BLaER1 (cell line): ENCODE measurements at regions not wholly inside any gene's neighbourhood (a gene's known extent, or its start where the extent isn't known, plus 50 kb on each side); places are given as distances from the start of the nearest gene placed in this dataset.

ENCODE experiments used
- H3K27ac ChIP-seq: shearing (Covaris generic); formaldehyde crosslinking; 2 replicates; pipeline ENCODE4 v1.8.1; 2022
- H3K27me3 ChIP-seq: shearing (Covaris generic); formaldehyde crosslinking; 2 replicates; pipeline ENCODE4 v1.8.1; 2022
- H3K36me3 ChIP-seq: shearing (Covaris generic); formaldehyde crosslinking; 2 replicates; pipeline ENCODE4 v1.8.1; 2022
- H3K4me1 ChIP-seq: shearing (Covaris generic); formaldehyde crosslinking; 2 replicates; pipeline ENCODE4 v1.8.1; 2022
- H3K4me2 ChIP-seq: shearing (Covaris generic); formaldehyde crosslinking; 2 replicates; pipeline ENCODE4 v1.8.1; 2022
- H3K4me3 ChIP-seq: shearing (Covaris generic); formaldehyde crosslinking; 2 replicates; pipeline ENCODE4 v1.8.1; 2022
- H3K9ac ChIP-seq: shearing (Covaris generic); formaldehyde crosslinking; 2 replicates; pipeline ENCODE4 v1.8.1; 2022
- H3K9me3 ChIP-seq: shearing (Covaris generic); formaldehyde crosslinking; 2 replicates; pipeline ENCODE4 v1.8.1; 2022
- H4K20me1 ChIP-seq: shearing (Covaris generic); formaldehyde crosslinking; 2 replicates; pipeline ENCODE4 v1.8.1; 2022
- Cebpa-rat ChIP-seq: shearing (Covaris generic); IDR thresholded peaks from 2 replicates; pipeline ENCODE4 v1.8.1; 2022

GRCh38 chr20:58084566-58084965 is 143.9 kb downstream of the ANKRD60 start:
- H3K27ac ChIP-seq, result no peak overlapping the region
- H3K4me3 ChIP-seq, result no peak overlapping the region
- no peak overlapping the region for H3K9ac ChIP-seq
- no peaks in the 10 kb centered on the region for H3K9me3 ChIP-seq
- no peak for TF ChIP-seq Cebpa-rat
- H3K4me1 ChIP-seq, result no peaks in the 10 kb centered on the region
- no peaks in the 10 kb centered on the region for H3K27me3 ChIP-seq
- H4K20me1 ChIP-seq, result no peaks in the 10 kb centered on the region
- H3K36me3 ChIP-seq, result no peaks in the 10 kb centered on the region
- H3K4me2 ChIP-seq, result no peak overlapping the region

- Histone ChIP-seq H3K4me2 (no peak overlapping the region), H3K9ac (no peak overlapping the region), H3K36me3 (no peaks in the 10 kb centered on the region), H4K20me1 (no peaks in the 10 kb centered on the region), H3K4me1 (no peaks in the 10 kb centered on the region), H3K9me3 (peaks cover 5% of the 10 kb centered on the region; the same call in 1 of the 2 replicates), H3K4me3 (no peak overlapping the region), H3K27me3 (no peaks in the 10 kb centered on the region), H3K27ac (no peak overlapping the region)
- no peak for TF ChIP-seq Cebpa-rat
Measured at GRCh38 chr20:58081846-58082245, 146.6 kb downstream of the ANKRD60 start.

- Histone ChIP-seq H3K4me1 (peaks cover 26% of the 10 kb centered on the region), H4K20me1 (no peaks in the 10 kb centered on the region), H3K27me3 (no peaks in the 10 kb centered on the region), H3K9ac (no peak overlapping the region), H3K36me3 (no peaks in the 10 kb centered on the region), H3K4me3 (no peak overlapping the region), H3K9me3 (peaks cover 5% of the 10 kb centered on the region; the same call in 1 of the 2 replicates), H3K27ac (no peak overlapping the region), H3K4me2 (no peak overlapping the region)
- TF ChIP-seq Cebpa-rat, result no peak
Measured at GRCh38 chr20:58078741-58079522, 149.5 kb downstream of the ANKRD60 start.

GRCh38 chr20:58077282-58077681 is 151.2 kb downstream of the ANKRD60 start:
- no peak for TF ChIP-seq Cebpa-rat
- peaks cover 5% of the 10 kb centered on the region; the same call in 1 of the 2 replicates for H3K9me3 ChIP-seq
- H3K9ac ChIP-seq, result no peak overlapping the region
- H3K4me2 ChIP-seq, result no peak overlapping the region
- no peaks in the 10 kb centered on the region for H4K20me1 ChIP-seq
- H3K27me3 ChIP-seq, result no peaks in the 10 kb centered on the region
- H3K36me3 ChIP-seq, result no peaks in the 10 kb centered on the region
- peaks cover 37% of the 10 kb centered on the region for H3K4me1 ChIP-seq
- no peak overlapping the region for H3K4me3 ChIP-seq
- H3K27ac ChIP-seq, result no peak overlapping the region

GRCh38 chr20:58076405-58076804 is 152.0 kb downstream of the ANKRD60 start:
- H4K20me1 ChIP-seq, result no peaks in the 10 kb centered on the region
- no peak overlapping the region for H3K4me3 ChIP-seq
- H3K9ac ChIP-seq, result no peak overlapping the region
- peak overlapping the region; percentile 78; the same call in 1 of the 2 replicates for H3K4me2 ChIP-seq
- H3K4me1 ChIP-seq, result peaks cover 37% of the 10 kb centered on the region
- H3K27me3 ChIP-seq, result no peaks in the 10 kb centered on the region
- H3K9me3 ChIP-seq, result peaks cover 5% of the 10 kb centered on the region; the same call in 1 of the 2 replicates
- no peak for TF ChIP-seq Cebpa-rat
- H3K27ac ChIP-seq, result no peak overlapping the region
- no peaks in the 10 kb centered on the region for H3K36me3 ChIP-seq

GRCh38 chr20:58075586-58076345 is 152.7 kb downstream of the ANKRD60 start:
- H3K4me3 ChIP-seq, result peak overlapping the region; percentile 38; the same call in 1 of the 2 replicates
- H3K27me3 ChIP-seq, result no peaks in the 10 kb centered on the region
- H3K36me3 ChIP-seq, result no peaks in the 10 kb centered on the region
- peak overlapping the region; percentile 78 for H3K4me2 ChIP-seq
- no peak for TF ChIP-seq Cebpa-rat
- H3K27ac ChIP-seq, result peak overlapping the region; percentile 77; the same call in 1 of the 2 replicates
- no peak overlapping the region for H3K9ac ChIP-seq
- H3K4me1 ChIP-seq, result peaks cover 37% of the 10 kb centered on the region
- H3K9me3 ChIP-seq, result peaks cover 5% of the 10 kb centered on the region; the same call in 1 of the 2 replicates
- H4K20me1 ChIP-seq, result no peaks in the 10 kb centered on the region

GRCh38 chr20:58073945-58074856 is 154.3 kb downstream of the ANKRD60 start:
- Histone ChIP-seq H3K4me3 (peak overlapping the region; percentile 38), H4K20me1 (no peaks in the 10 kb centered on the region), H3K27ac (peak overlapping the region; percentile 77), H3K4me2 (peak overlapping the region; percentile 78), H3K9me3 (peaks cover 5% of the 10 kb centered on the region; the same call in 1 of the 2 replicates), H3K36me3 (no peaks in the 10 kb centered on the region), H3K9ac (peak overlapping the region; percentile 43; the same call in 1 of the 2 replicates), H3K4me1 (peaks cover 37% of the 10 kb centered on the region), H3K27me3 (no peaks in the 10 kb centered on the region)
- no peak for TF ChIP-seq Cebpa-rat

GRCh38 chr20:58072695-58073671 is 155.5 kb downstream of the ANKRD60 start:
- peaks cover 5% of the 10 kb centered on the region; the same call in 1 of the 2 replicates for H3K9me3 ChIP-seq
- H3K36me3 ChIP-seq, result no peaks in the 10 kb centered on the region
- peaks cover 37% of the 10 kb centered on the region for H3K4me1 ChIP-seq
- H3K4me3 ChIP-seq, result no peak overlapping the region
- H3K27ac ChIP-seq, result no peak overlapping the region; the same call in 1 of the 2 replicates
- no peak overlapping the region for H3K9ac ChIP-seq
- H4K20me1 ChIP-seq, result no peaks in the 10 kb centered on the region
- TF ChIP-seq Cebpa-rat, result no peak
- no peaks in the 10 kb centered on the region for H3K27me3 ChIP-seq
- H3K4me2 ChIP-seq, result no peak overlapping the region
